IMR-90 (cell line): ENCODE measurements at regions not wholly inside any gene's neighbourhood (a gene's known extent, or its start where the extent isn't known, plus 50 kb on each side); places are given as distances from the start of the nearest gene placed in this dataset.

ENCODE experiments used
- ATAC-seq: fragments of 200-7000 bp; cut with Tn5 transposase; 2 replicates; pipeline ENCODE4 v1.9.1; 2020; ENCODE audit warnings: low read depth, mild to moderate bottlenecking, moderate library complexity
- BruUV-seq: library from RNA; stranded (reverse); fragments of 400-500 nt; replicated peaks from 2 replicates; lab custom pipeline; 2021; lab: Mats Ljungman, UMichigan
- CTCF ChIA-PET: fragments of 300-600 bp; formaldehyde crosslinking; extraction: SDS; loops from one replicate; lab custom pipeline; 2021; ENCODE audit warnings: antibody characterized with exemption; lab: Yijun Ruan, JAX
- POLR2A ChIA-PET: fragments of 300-600 bp; sonication (Branson Sonifier 250); formaldehyde crosslinking; loops from one replicate; lab custom pipeline; 2022; ENCODE audit warnings: antibody characterized with exemption; ENCODE audit not compliant: unreplicated experiment; lab: Charles Lee
- DNase-seq: peaks from one replicate; pipeline ENCODE4 v3.0.0; 2013
- H2AFZ ChIP-seq: replicated peaks from 2 replicates; pipeline ENCODE3; 2013; ENCODE audit warnings: low read length, mild to moderate bottlenecking; ENCODE audit not compliant: poor library complexity
- H2AK5ac ChIP-seq: 2 replicates; pipeline ENCODE4 v1.6.1; 2013; ENCODE audit warnings: low read depth, low read length, inconsistent platforms
- H2AK9ac ChIP-seq: replicated peaks from 2 replicates; pipeline ENCODE3; 2013; ENCODE audit warnings: mild to moderate bottlenecking, low read depth, low read length, moderate library complexity; ENCODE audit not compliant: poor library complexity
- H2BK120ac ChIP-seq: 2 replicates; pipeline ENCODE4 v1.6.1; 2013; ENCODE audit warnings: low read depth, low read length, inconsistent platforms
- H2BK15ac ChIP-seq: 3 replicates; pipeline ENCODE4 v1.6.1; 2013; ENCODE audit warnings: low read depth, low read length, inconsistent platforms
- H2BK20ac ChIP-seq: 2 replicates; pipeline ENCODE4 v1.6.1; 2013; ENCODE audit warnings: low read depth, mild to moderate bottlenecking, inconsistent platforms, low read length, moderate library complexity
- H2BK5ac ChIP-seq: 2 replicates; pipeline ENCODE4 v1.6.1; 2013; ENCODE audit warnings: mild to moderate bottlenecking, low read depth, low read length, inconsistent platforms; ENCODE audit not compliant: poor library complexity, severe bottlenecking
- H3K14ac ChIP-seq: replicated peaks from 2 replicates; pipeline ENCODE4 v1.6.1; 2013; ENCODE audit warnings: low read depth, low read length, inconsistent platforms
- H3K18ac ChIP-seq: 2 replicates; pipeline ENCODE4 v1.6.1; 2013; ENCODE audit warnings: low read depth, low read length, control low read depth
- H3K23ac ChIP-seq: 2 replicates; pipeline ENCODE4 v1.6.1; 2013; ENCODE audit warnings: low read depth, low read length, inconsistent platforms
- H3K27ac ChIP-seq: 2 replicates; pipeline ENCODE4 v1.5.1; 2013; ENCODE audit warnings: mild to moderate bottlenecking, control low read depth, low read length; ENCODE audit not compliant: insufficient read depth
- H3K27me3 ChIP-seq: 2 replicates; pipeline ENCODE4 v1.6.1; 2013; ENCODE audit warnings: low read length; ENCODE audit not compliant: control insufficient read depth, insufficient read depth
- H3K36me3 ChIP-seq: 2 replicates; pipeline ENCODE4 v1.6.1; 2013; ENCODE audit warnings: low read length, mixed read lengths; ENCODE audit not compliant: control insufficient read depth, insufficient read depth
- H3K4ac ChIP-seq: 2 replicates; pipeline ENCODE4 v1.6.1; 2013; ENCODE audit warnings: low read depth, low read length, inconsistent platforms
- H3K4me1 ChIP-seq: 2 replicates; pipeline ENCODE4 v1.6.1; 2013; ENCODE audit warnings: low read length, mixed read lengths; ENCODE audit not compliant: control insufficient read depth, insufficient read depth
- H3K4me2 ChIP-seq: 2 replicates; pipeline ENCODE4 v1.6.1; 2013; ENCODE audit warnings: low read depth, mild to moderate bottlenecking, control low read depth, low read length, moderate library complexity
- H3K4me3 ChIP-seq: 2 replicates; pipeline ENCODE4 v1.5.1; 2013; ENCODE audit warnings: low read depth, mild to moderate bottlenecking, control low read depth, low read length, moderate library complexity; ENCODE audit not compliant: insufficient read depth
- H3K56ac ChIP-seq: 2 replicates; pipeline ENCODE4 v1.6.1; 2013; ENCODE audit warnings: low read length, inconsistent platforms; ENCODE audit not compliant: insufficient read depth; ENCODE audit errors: extremely low read depth
- H3K79me1 ChIP-seq, 2 experiments: 2 replicates each; pipeline ENCODE4 v1.6.1; 2013; ENCODE audit warnings: low read length in 2 of 2, inconsistent platforms in 1 of 2, low read depth in 1 of 2
- H3K9ac ChIP-seq: 2 replicates; pipeline ENCODE4 v1.6.1; 2013; ENCODE audit warnings: low read depth, low read length, control low read depth
- H3K9me1 ChIP-seq: 2 replicates; pipeline ENCODE4 v1.6.1; 2013; ENCODE audit warnings: low read length, inconsistent platforms; ENCODE audit not compliant: insufficient read depth
- H3K9me3 ChIP-seq: 2 replicates; pipeline ENCODE4 v1.6.1; 2013; ENCODE audit warnings: low read length; ENCODE audit not compliant: control insufficient read depth, insufficient read depth
- H4K20me1 ChIP-seq: 2 replicates; pipeline ENCODE4 v1.6.1; 2013; ENCODE audit warnings: low read length, inconsistent platforms; ENCODE audit not compliant: insufficient read depth
- H4K5ac ChIP-seq: 2 replicates; pipeline ENCODE4 v1.6.1; 2013; ENCODE audit warnings: mild to moderate bottlenecking, low read depth, low read length, control low read depth
- H4K8ac ChIP-seq, 2 experiments: 2 replicates each; pipeline ENCODE4 v1.6.1; 2013; ENCODE audit warnings: low read depth in 2 of 2, low read length in 2 of 2, control low read depth in 1 of 2, inconsistent platforms in 1 of 2
- H4K91ac ChIP-seq: 2 replicates; pipeline ENCODE4 v1.6.1; 2013; ENCODE audit warnings: low read depth, low read length, inconsistent platforms; ENCODE audit not compliant: insufficient read depth
- MXI1 ChIP-seq: IDR thresholded peaks from 2 replicates; pipeline ENCODE4 v1.6.1; 2012; ENCODE audit warnings: low read depth, mild to moderate bottlenecking, low read length, moderate library complexity, borderline replicate concordance
- NFE2L2 ChIP-seq: fragments of 150-350 bp; IDR thresholded peaks from 2 replicates; pipeline ENCODE4 v1.6.1; 2016; ENCODE audit warnings: low read depth, mild to moderate bottlenecking, low read length
- RAD21 ChIP-seq: IDR thresholded peaks from 2 replicates; pipeline ENCODE4 v1.6.1; 2012; ENCODE audit warnings: low read length, improper control_type of control experiment
- RFX5 ChIP-seq: IDR thresholded peaks from 2 replicates; pipeline ENCODE4 v1.8.0; 2012; ENCODE audit warnings: low read depth, mild to moderate bottlenecking, low read length, moderate library complexity
- WGBS, 2 experiments: methylation state at CpG; one replicate each; pipeline versions ENCODE4 v1.1.5 to v1.1.7; 2013; ENCODE audit warnings: missing lambda C conversion rate in 2 of 2; ENCODE audit not compliant: insufficient read length in 1 of 2; ENCODE audit errors: extremely low coverage in 2 of 2; 5-methylcytosine and 5-hydroxymethylcytosine counted together
- dilution Hi-C: fragments of 300-500 bp; cut with HindIII; formaldehyde crosslinking; loops from one replicate; pipeline ENCODE4 v1.14.3; 2018; ENCODE audit warnings: low sequenced_read_pairs; ENCODE audit not compliant: unreplicated experiment
- in situ Hi-C: fragments of 300-500 bp; cut with MboI; formaldehyde crosslinking; loops from 3 replicates; pipeline ENCODE4 v1.14.3; 2019; ENCODE audit warnings: low sequenced_read_pairs, inconsistent platforms, mixed read lengths
- intact Hi-C: fragments of 100-400 bp; cut with micrococcal nuclease; formaldehyde crosslinking; loops from 2 replicates; pipeline ENCODE4 v1.10.0; 2022

- DNase-seq, result no peak
- Histone ChIP-seq H3K36me3 (no peaks in the 10 kb centered on the region), H3K4ac (no peak overlapping the region), H3K56ac (no peak overlapping the region), H4K91ac (no peak overlapping the region), H3K9me1 (no peaks in the 10 kb centered on the region), H2BK5ac (no peak overlapping the region), H2BK20ac (no peak overlapping the region), H4K8ac (no peak overlapping the region), H3K4me1 (no peaks in the 10 kb centered on the region), H3K4me2 (no peak overlapping the region), H3K9me3 (peaks cover 6% of the 10 kb centered on the region; the same call in 1 of the 2 replicates), H3K27ac (no peak overlapping the region), H3K27me3 (no peaks in the 10 kb centered on the region), H4K20me1 (no peaks in the 10 kb centered on the region), H2AK9ac (no peak overlapping the region), H3K23ac (no peak overlapping the region), H3K18ac (no peak overlapping the region), H3K9ac (no peak overlapping the region), H2AK5ac (no peak overlapping the region), H3K79me1 (no peaks in the 10 kb centered on the region), H4K5ac (no peak overlapping the region), H2BK120ac (no peak overlapping the region), H3K4me3 (no peak overlapping the region), H2AFZ (no peak overlapping the region), H3K14ac (no peak overlapping the region), H2BK15ac (no peak overlapping the region)
- ATAC-seq, result no peak
- BruUV-seq, result no TSS peak
- in situ Hi-C loops (no loop called here), dilution Hi-C loops (no loop called here), intact Hi-C loops (no loop called here)
- CTCF ChIA-PET, result no interaction called here
- TF ChIP-seq NFE2L2 (no peak), MXI1 (no peak), RAD21 (no peak), RFX5 (no peak)
- POLR2A ChIA-PET, result no interaction called here
- WGBS, 2 experiments, result 50% methylated on average over 2 of the region's 7 CpGs; no CpG with 5 or more reads in 1 of the 2 experiments
Measured at GRCh38 chr4:165588534-165589315, 209.9 kb downstream of the CPE start.
